Activated CD4-positive, alpha-beta T cell treated with anti-CD3 and anti-CD28 coated beads for 36 hours (primary cell): ENCODE measurements at regions not wholly inside any gene's neighbourhood (a gene's known extent, or its start where the extent isn't known, plus 50 kb on each side); places are given as distances from the start of the nearest gene placed in this dataset.
"Not testable (repeated sequence)": the region's sequence is repeated elsewhere in the genome, so short reads cannot be mapped to it uniquely, and the experiment has no call there.

Experiments
- ATAC-seq: fragments of 200-7000 bp; cut with Tn5 transposase; one replicate; pipeline ENCODE4 v1.10.0; 2021; ENCODE audit warnings: mild to moderate bottlenecking, moderate library complexity
- CTCF ChIA-PET: fragments of 350-600 bp; sonication (Branson Sonifier 250); formaldehyde crosslinking; loops from one replicate; lab custom pipeline; 2021; ENCODE audit warnings: antibody characterized with exemption; lab: Charles Lee
- POLR2A ChIA-PET: fragments of 350-600 bp; sonication (Branson Sonifier 250); formaldehyde crosslinking; loops from one replicate; lab custom pipeline; 2021; ENCODE audit warnings: antibody characterized with exemption, inconsistent platforms; lab: Charles Lee
- DNase-seq: peaks from one replicate; pipeline ENCODE4 v3.0.0-alpha.2; 2020
- H3K27ac Mint-ChIP-seq: one replicate; pipeline ENCODE4 v1.8.0; 2021; ENCODE audit warnings: mixed read lengths
- H3K27me3 Mint-ChIP-seq: one replicate; pipeline ENCODE4 v1.8.0; 2021; ENCODE audit warnings: mixed read lengths
- H3K36me3 Mint-ChIP-seq: one replicate; pipeline ENCODE4 v1.8.0; 2021; ENCODE audit warnings: low read depth, mixed read lengths
- H3K4me1 Mint-ChIP-seq: one replicate; pipeline ENCODE4 v1.8.0; 2021; ENCODE audit warnings: mixed read lengths
- H3K4me3 Mint-ChIP-seq: one replicate; pipeline ENCODE4 v1.8.0; 2021; ENCODE audit warnings: mild to moderate bottlenecking, moderate library complexity, mixed read lengths
- H3K9me3 Mint-ChIP-seq: one replicate; pipeline ENCODE4 v1.8.0; 2021; ENCODE audit warnings: low read depth, mixed read lengths
- intact Hi-C, 2 experiments: fragments of 100-400 bp; cut with DNase I in 1 of 2; cut with micrococcal nuclease in 1 of 2; formaldehyde crosslinking; loops; one replicate each; pipeline versions ENCODE4 v1.14.2 to v1.15.1; 2022 to 2024; cut with DNase I, micrococcal nuclease

DNA sequence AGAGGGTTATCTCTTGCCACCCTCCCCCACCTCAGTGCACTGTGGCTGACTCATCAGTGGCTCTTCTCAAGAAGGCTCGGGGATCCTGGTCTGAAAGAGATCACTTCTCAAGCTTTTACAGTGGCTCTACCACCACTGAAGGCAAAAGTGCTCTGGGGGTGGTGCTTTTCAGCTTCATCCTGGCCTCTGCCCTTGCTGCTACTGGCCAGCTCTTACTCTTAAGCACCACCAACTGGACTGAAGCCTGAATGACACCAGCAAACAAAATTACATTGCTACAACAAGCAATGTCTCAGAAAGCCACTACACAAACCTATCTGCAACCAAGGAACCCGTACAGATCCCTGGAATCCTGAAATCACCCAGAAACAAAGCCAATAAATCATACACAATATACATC is 402.1 kb downstream of the EPHA7 start:
- POLR2A ChIA-PET, result no interaction called here
- DNase-seq (no peak), ATAC-seq (no peak)
- H3K4me3 Mint-ChIP-seq, result no peak overlapping the region
- H3K36me3 Mint-ChIP-seq, result no peaks in the 10 kb centered on the region
- H3K27ac Mint-ChIP-seq, result no peak overlapping the region
- intact Hi-C loops, result no loop called here
- no peaks in the 10 kb centered on the region for H3K4me1 Mint-ChIP-seq
- no peaks in the 10 kb centered on the region for H3K27me3 Mint-ChIP-seq
- CTCF ChIA-PET, result interaction anchor here (0.6 kb wide), 1 partner anchor 1189 kb away, joined by 3 read pairs; no protein-coding TSS in a partner anchor
- H3K9me3 Mint-ChIP-seq, result peaks cover 3% of the 10 kb centered on the region

DNA sequence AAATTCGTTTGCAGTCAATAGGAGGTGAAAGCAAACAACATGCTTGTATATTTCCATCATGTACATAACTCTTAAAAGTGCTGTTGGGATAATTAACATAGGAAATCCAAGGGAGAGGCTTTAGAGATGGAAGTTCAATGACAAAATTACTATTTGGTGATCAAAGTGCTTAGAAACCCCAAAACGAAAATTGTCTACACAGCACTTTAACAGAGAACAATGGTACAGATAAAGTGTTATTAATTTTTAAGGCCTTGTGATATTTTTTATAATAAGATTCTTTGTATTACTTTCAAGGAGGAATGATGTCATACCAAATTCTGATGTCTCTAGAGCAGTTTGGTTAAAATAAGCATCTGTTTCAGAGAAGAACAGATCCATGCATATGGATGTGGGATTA is 406.3 kb downstream of the EPHA7 start:
- ATAC-seq, result no peak
- POLR2A ChIA-PET, result no interaction called here
- H3K4me3 Mint-ChIP-seq, result no peak overlapping the region
- CTCF ChIA-PET, result interaction anchor here (0.6 kb wide), 1 partner anchor 87 kb away, joined by 3 read pairs; no protein-coding TSS in a partner anchor
- intact Hi-C loops, result no loop called here
- no peaks in the 10 kb centered on the region for H3K36me3 Mint-ChIP-seq
- no peaks in the 10 kb centered on the region for H3K4me1 Mint-ChIP-seq
- H3K27ac Mint-ChIP-seq, result no peak overlapping the region
- no peaks in the 10 kb centered on the region for H3K27me3 Mint-ChIP-seq
- no peak for DNase-seq
- H3K9me3 Mint-ChIP-seq, result peaks cover 6% of the 10 kb centered on the region

DNA sequence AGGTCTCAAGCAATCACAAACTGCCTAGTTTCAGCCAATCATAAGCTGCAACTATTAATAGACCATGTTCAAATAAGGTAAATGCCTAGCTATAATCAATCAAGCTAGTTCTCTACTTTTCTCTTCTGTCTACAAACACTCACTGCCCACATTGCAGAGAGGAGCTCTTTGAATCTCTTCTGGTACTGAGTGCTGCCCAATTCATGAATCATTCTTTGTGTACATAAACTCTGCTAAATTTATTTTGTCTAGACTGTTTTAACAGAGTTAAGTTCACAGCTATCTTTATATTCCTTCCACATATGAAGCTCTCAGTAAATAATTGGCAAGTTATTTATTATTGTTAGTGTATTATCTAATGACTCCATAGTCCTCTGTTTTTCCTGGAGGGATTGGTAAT is 411.0 kb downstream of the EPHA7 start:
- POLR2A ChIA-PET, result no interaction called here
- Mint-ChIP-seq H3K36me3 (no peaks in the 10 kb centered on the region), H3K4me1 (no peaks in the 10 kb centered on the region), H3K27ac (no peak overlapping the region), H3K9me3 (peaks cover 9% of the 10 kb centered on the region), H3K27me3 (no peaks in the 10 kb centered on the region), H3K4me3 (no peak overlapping the region)
- ATAC-seq (no peak), DNase-seq (no peak)
- intact Hi-C loops, result no loop called here
- CTCF ChIA-PET, result no interaction called here

GRCh38 chr6:92989656-92990055 is 429.7 kb downstream of the EPHA7 start:
- intact Hi-C loops, result no loop called here
- Mint-ChIP-seq H3K9me3 (peaks cover 6% of the 10 kb centered on the region), H3K4me1 (no peaks in the 10 kb centered on the region), H3K27ac (no peak overlapping the region), H3K4me3 (no peak overlapping the region), H3K36me3 (no peaks in the 10 kb centered on the region), H3K27me3 (no peaks in the 10 kb centered on the region)
- CTCF ChIA-PET, result no interaction called here
- POLR2A ChIA-PET, result no interaction called here
- no peak for ATAC-seq
- DNase-seq, result no peak

GRCh38 chr6:92979281-92979680 is 440.1 kb downstream of the EPHA7 start:
- DNase-seq (no peak), ATAC-seq (no peak)
- intact Hi-C loops, result no loop called here
- Mint-ChIP-seq H3K4me1 (no peaks in the 10 kb centered on the region), H3K9me3 (peaks cover 5% of the 10 kb centered on the region), H3K27me3 (no peaks in the 10 kb centered on the region), H3K4me3 (no peak overlapping the region), H3K27ac (no peak overlapping the region), H3K36me3 (no peaks in the 10 kb centered on the region)
- ChIA-PET POLR2A (no interaction called here), CTCF (no interaction called here)

GRCh38 chr6:92977018-92977417 is 442.3 kb downstream of the EPHA7 start:
- H3K9me3 Mint-ChIP-seq, result peaks cover 5% of the 10 kb centered on the region
- no peaks in the 10 kb centered on the region for H3K36me3 Mint-ChIP-seq
- H3K27me3 Mint-ChIP-seq, result no peaks in the 10 kb centered on the region

GRCh38 chr6:92967362-92967761 is 452.0 kb downstream of the EPHA7 start:
- no peaks in the 10 kb centered on the region for H3K27me3 Mint-ChIP-seq
- no peak overlapping the region for H3K27ac Mint-ChIP-seq
- ChIA-PET CTCF (no interaction called here), POLR2A (no interaction called here)
- DNase-seq (no peak), ATAC-seq (no peak)
- no peaks in the 10 kb centered on the region for H3K4me1 Mint-ChIP-seq
- peaks cover under 1% of the 10 kb centered on the region for H3K9me3 Mint-ChIP-seq
- intact Hi-C loops, result no loop called here
- H3K36me3 Mint-ChIP-seq, result no peaks in the 10 kb centered on the region
- H3K4me3 Mint-ChIP-seq, result no peak overlapping the region

More at GRCh38 chr6:92977018-92977417, 442.3 kb downstream of the EPHA7 start:
- intact Hi-C loops, result no loop called here
- Mint-ChIP-seq H3K4me3 (no peak overlapping the region), H3K4me1 (no peaks in the 10 kb centered on the region), H3K27ac (no peak overlapping the region)
- ChIA-PET CTCF (interaction anchor here (0.7 kb wide), 1 partner anchor 61 kb away, joined by 4 read pairs; no protein-coding TSS in a partner anchor), POLR2A (no interaction called here)
- DNase-seq (no peak), ATAC-seq (no peak)

- POLR2A ChIA-PET, result no interaction called here
- no peaks in the 10 kb centered on the region for H3K4me1 Mint-ChIP-seq
- H3K4me3 Mint-ChIP-seq, result no peak overlapping the region
- no peaks in the 10 kb centered on the region for H3K27me3 Mint-ChIP-seq
- H3K27ac Mint-ChIP-seq, result no peak overlapping the region
- DNase-seq (no peak), ATAC-seq (no peak)
- CTCF ChIA-PET, result no interaction called here
- intact Hi-C loops, result no loop called here
- no peaks in the 10 kb centered on the region for H3K36me3 Mint-ChIP-seq
- H3K9me3 Mint-ChIP-seq, result peaks cover 3% of the 10 kb centered on the region
Observed at GRCh38 chr6:92962846-92963245, 456.5 kb downstream of the EPHA7 start.

DNA sequence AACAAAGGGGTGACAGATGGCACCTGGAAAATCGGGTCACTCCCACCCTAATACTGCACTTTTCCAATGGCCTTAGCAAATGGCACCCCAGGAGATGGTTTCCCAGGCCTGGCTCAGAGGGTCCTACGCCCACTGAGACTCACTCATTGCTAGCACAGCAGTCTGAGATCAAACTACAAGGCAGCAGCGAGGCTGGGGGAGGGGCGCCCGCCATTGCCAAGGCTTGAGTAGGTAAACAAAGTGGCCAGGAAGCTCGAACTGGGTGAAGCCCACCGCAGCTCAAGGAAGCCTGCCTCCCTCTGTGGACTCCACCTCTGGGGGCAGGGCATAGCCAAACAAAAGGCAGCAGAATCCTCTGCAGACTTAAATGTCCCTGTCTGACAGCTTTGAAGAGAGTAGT is 467.2 kb downstream of the EPHA7 start:
- ATAC-seq, H3K27ac Mint-ChIP-seq, intact Hi-C loops, H3K4me1 Mint-ChIP-seq, H3K36me3 Mint-ChIP-seq, H3K9me3 Mint-ChIP-seq, DNase-seq, H3K4me3 Mint-ChIP-seq, POLR2A ChIA-PET, CTCF ChIA-PET, H3K27me3 Mint-ChIP-seq: not testable (repeated sequence)

GRCh38 chr6:92945799-92946198 is 473.6 kb downstream of the EPHA7 start:
- Mint-ChIP-seq H3K9me3 (no peaks in the 10 kb centered on the region), H3K27me3 (no peaks in the 10 kb centered on the region), H3K27ac (no peak overlapping the region), H3K4me1 (no peaks in the 10 kb centered on the region), H3K4me3 (no peak overlapping the region), H3K36me3 (no peaks in the 10 kb centered on the region)
- DNase-seq (no peak), ATAC-seq (no peak)
- intact Hi-C loops, result no loop called here
- ChIA-PET POLR2A (no interaction called here), CTCF (no interaction called here)

DNA sequence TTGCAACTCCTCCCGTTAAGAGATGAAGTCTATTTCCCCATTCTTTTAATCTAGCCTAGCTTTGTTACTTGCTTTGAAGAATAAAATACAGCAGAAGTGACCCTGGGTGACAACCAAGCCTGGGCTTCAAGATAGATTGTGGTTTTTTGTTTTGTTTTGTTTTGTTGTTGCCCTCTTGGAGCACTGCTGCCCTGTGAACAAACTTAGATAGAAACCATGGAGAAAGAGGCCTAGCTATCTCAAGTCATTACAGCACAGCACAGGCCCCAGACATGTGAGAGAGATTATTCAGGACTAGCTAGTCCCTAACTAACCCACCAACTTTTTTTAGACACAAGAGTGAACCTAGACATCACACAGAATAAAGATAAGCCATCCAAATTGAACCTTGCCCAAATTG is 475.2 kb downstream of the EPHA7 start:
- POLR2A ChIA-PET, result no interaction called here
- no peak overlapping the region for H3K4me3 Mint-ChIP-seq

GRCh38 chr6:92942549-92942948 is 476.8 kb downstream of the EPHA7 start:
- CTCF ChIA-PET, result interaction anchor here (0.6 kb wide), 1 partner anchor 1328 kb away, joined by 3 read pairs; no protein-coding TSS in a partner anchor
- no peak overlapping the region for H3K4me3 Mint-ChIP-seq
- intact Hi-C loops, result no loop called here
- ATAC-seq (no peak), DNase-seq (no peak)
- POLR2A ChIA-PET, result no interaction called here
- H3K27me3 Mint-ChIP-seq, result no peaks in the 10 kb centered on the region
- no peaks in the 10 kb centered on the region for H3K36me3 Mint-ChIP-seq
- H3K9me3 Mint-ChIP-seq, result no peaks in the 10 kb centered on the region
- no peaks in the 10 kb centered on the region for H3K4me1 Mint-ChIP-seq
- H3K27ac Mint-ChIP-seq, result no peak overlapping the region

More for the DNA sequence above, 475.2 kb downstream of the EPHA7 start:
- DNase-seq (no peak), ATAC-seq (no peak)
- intact Hi-C loops, result no loop called here
- no peaks in the 10 kb centered on the region for H3K27me3 Mint-ChIP-seq
- no peaks in the 10 kb centered on the region for H3K36me3 Mint-ChIP-seq
- no peaks in the 10 kb centered on the region for H3K9me3 Mint-ChIP-seq
- H3K4me1 Mint-ChIP-seq, result no peaks in the 10 kb centered on the region
- H3K27ac Mint-ChIP-seq, result no peak overlapping the region
- CTCF ChIA-PET, result no interaction called here

DNA sequence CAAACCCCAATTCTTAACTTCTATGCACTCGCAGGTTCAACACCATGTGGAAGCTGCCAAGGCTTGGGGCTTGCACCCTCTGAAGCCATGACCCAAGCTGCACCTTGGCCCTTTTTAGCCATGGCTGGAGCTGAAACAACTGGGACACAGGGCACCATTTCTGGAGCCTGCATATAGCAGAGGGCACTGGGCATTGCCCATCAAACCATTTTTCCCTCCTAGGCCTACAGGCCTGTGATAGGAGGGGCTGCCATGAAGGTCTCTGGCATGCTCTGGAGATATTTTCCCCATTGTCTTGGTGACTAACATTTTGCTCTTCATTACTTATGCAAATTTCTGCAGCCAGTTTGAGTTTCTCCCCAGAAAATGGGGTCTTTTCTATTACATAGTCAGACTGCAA is 484.7 kb downstream of the EPHA7 start:
- CTCF ChIA-PET, result interaction anchor here (0.8 kb wide), 1 partner anchor 671 kb away, joined by 4 read pairs; no protein-coding TSS in a partner anchor
- H3K9me3 Mint-ChIP-seq, result peaks cover 6% of the 10 kb centered on the region

More for the DNA sequence above, 484.7 kb downstream of the EPHA7 start:
- H3K27ac Mint-ChIP-seq, result no peak overlapping the region
- no peaks in the 10 kb centered on the region for H3K36me3 Mint-ChIP-seq
- no peaks in the 10 kb centered on the region for H3K27me3 Mint-ChIP-seq
- POLR2A ChIA-PET, result no interaction called here
- no peak for DNase-seq
- no peak for ATAC-seq
- H3K4me1 Mint-ChIP-seq, result no peaks in the 10 kb centered on the region
- no peak overlapping the region for H3K4me3 Mint-ChIP-seq
- intact Hi-C loops, result no loop called here
